ENCODE measurements at regions not wholly inside any gene's neighbourhood (a gene's known extent, or its start where the extent isn't known, plus 50 kb on each side); places are given as distances from the start of the nearest gene placed in this dataset.

DNA sequence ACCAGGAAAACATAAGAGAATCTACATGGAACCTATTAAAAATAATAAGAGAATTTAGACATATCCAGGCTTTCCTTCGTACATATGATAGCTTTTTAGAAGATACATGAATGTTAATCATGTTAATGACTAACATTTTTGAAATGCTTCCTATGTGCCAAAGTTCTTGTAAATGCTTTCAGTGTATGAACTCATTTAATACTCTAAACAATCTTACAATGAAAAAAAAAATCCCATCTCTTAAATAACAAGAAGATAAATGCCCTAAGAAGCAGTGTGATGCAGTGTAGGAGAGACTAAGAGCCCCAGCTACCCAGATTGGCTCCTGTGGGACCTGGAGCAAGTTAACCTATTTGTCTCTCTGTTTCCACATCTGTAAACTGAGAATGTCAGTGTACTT, 220.4 kb upstream of the MYOCD start:
- no peak overlapping the region for H3K9ac ChIP-seq (ENCODE audit: insufficient read length)
- no peaks in the 10 kb centered on the region for H3K9me3 ChIP-seq (ENCODE audit: low read depth, low read length)
- TF ChIP-seq POLR2AphosphoS5 (IDR thresholded peaks at IDR 0.05; ENCODE audit: borderline replicate concordance, low read depth, low read length) (no peak), EZH2 (IDR thresholded peaks at IDR 0.05) (no peak), FOXP2 (optimal IDR thresholded peaks at IDR 0.05; ENCODE audit: control extremely low read depth, extremely low read length, insufficient read depth) (no peak)
- no peak overlapping the region for H3K4me3 ChIP-seq
- H3K27ac ChIP-seq: no peak overlapping the region
- no peaks in the 10 kb centered on the region for H3K36me3 ChIP-seq (ENCODE audit: insufficient read depth, low read length)
- no peak for DNase-seq (ENCODE audit: low read depth, low spot score)

DNA sequence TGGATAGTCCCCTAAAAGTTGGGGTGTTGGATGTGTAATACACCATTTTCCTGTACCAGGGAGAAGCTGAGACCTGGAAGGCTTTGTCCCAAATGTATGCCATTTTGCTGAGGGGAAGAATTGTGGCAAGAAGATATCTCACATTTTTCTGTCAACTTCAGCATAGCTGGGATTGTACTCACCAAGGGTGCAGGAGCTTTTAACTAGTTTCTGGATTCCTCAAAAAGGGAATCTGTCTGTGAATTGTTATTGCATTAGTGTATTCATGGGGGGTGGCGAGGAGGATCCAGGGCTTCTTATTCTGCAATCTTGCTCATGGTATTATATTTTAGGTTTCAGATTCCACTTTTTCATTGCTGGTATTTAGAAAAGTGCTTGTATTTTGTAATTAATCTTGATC, 208.2 kb upstream of the MYOCD start:
- no peak for TF ChIP-seq POLR2AphosphoS5 (IDR thresholded peaks at IDR 0.05; ENCODE audit: borderline replicate concordance, low read depth, low read length)
- no peak for TF ChIP-seq EZH2 (IDR thresholded peaks at IDR 0.05)
- no peak for TF ChIP-seq FOXP2 (optimal IDR thresholded peaks at IDR 0.05; ENCODE audit: control extremely low read depth, extremely low read length, insufficient read depth)
- DNase-seq (ENCODE audit: low read depth, low spot score): no peak

DNA sequence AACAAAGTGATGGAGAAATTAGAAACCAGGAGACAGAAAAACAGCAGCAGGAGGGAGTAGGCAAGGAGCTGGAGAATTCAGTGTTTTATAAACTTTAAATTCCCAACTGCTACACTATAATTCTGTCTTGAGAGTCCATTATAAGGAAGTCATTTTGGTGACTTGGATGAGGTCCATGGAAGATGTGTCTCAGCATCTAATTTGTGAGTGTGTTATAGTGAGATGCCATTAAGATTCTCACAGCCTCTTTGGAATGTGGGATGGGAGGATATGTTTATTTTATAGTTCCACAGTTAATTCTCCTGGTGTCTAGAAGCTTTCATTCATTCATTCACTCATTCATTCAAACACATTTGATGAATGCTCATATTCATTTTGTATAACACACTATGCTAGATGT, 206.0 kb upstream of the MYOCD start:
- no peak for DNase-seq (ENCODE audit: low read depth, low spot score)
- no peak overlapping the region for H3K4me3 ChIP-seq
- H3K36me3 ChIP-seq (ENCODE audit: insufficient read depth, low read length): no peaks in the 10 kb centered on the region
- no peak overlapping the region for H3K9ac ChIP-seq (ENCODE audit: insufficient read length)
- no peaks in the 10 kb centered on the region for H3K9me3 ChIP-seq (ENCODE audit: low read depth, low read length)
- H3K27ac ChIP-seq: no peak overlapping the region
- no peak for TF ChIP-seq FOXP2 (optimal IDR thresholded peaks at IDR 0.05; ENCODE audit: control extremely low read depth, extremely low read length, insufficient read depth)
- TF ChIP-seq EZH2 (IDR thresholded peaks at IDR 0.05): no peak
- TF ChIP-seq POLR2AphosphoS5 (IDR thresholded peaks at IDR 0.05; ENCODE audit: borderline replicate concordance, low read depth, low read length): no peak

More for the DNA sequence above, 208.2 kb upstream of the MYOCD start:
- no peak overlapping the region for H3K27ac ChIP-seq
- H3K9ac ChIP-seq (ENCODE audit: insufficient read length): no peak overlapping the region
- no peaks in the 10 kb centered on the region for H3K9me3 ChIP-seq (ENCODE audit: low read depth, low read length)
- no peaks in the 10 kb centered on the region for H3K36me3 ChIP-seq (ENCODE audit: insufficient read depth, low read length)
- no peak overlapping the region for H3K4me3 ChIP-seq

DNA sequence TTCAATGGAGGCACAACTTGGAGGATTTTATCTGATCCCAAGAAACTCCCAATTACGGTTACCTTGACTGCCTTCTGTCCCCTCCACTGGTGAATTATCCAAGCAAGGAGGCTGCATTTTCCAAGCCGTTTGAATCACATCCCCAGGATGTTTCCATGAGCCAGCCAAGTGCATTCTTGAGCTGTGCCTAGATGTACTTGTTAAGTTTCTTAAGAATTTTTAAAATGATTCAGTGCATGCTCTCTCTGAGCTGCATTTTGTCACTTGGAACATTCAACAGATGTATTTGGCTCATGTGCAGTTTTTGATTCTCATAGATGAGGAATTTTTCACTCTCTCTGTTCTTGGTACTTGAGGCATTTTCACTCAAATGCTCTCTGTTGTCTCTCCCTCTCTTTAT, 202.6 kb upstream of the MYOCD start:
- Histone ChIP-seq H3K4me3 (no peak overlapping the region), H3K9ac (ENCODE audit: insufficient read length) (no peak overlapping the region), H3K36me3 (ENCODE audit: insufficient read depth, low read length) (no peaks in the 10 kb centered on the region), H3K27ac (no peak overlapping the region), H3K9me3 (ENCODE audit: low read depth, low read length) (no peaks in the 10 kb centered on the region)
- TF ChIP-seq FOXP2 (optimal IDR thresholded peaks at IDR 0.05; ENCODE audit: control extremely low read depth, extremely low read length, insufficient read depth): no peak
- no peak for TF ChIP-seq EZH2 (IDR thresholded peaks at IDR 0.05)
- TF ChIP-seq POLR2AphosphoS5 (IDR thresholded peaks at IDR 0.05; ENCODE audit: borderline replicate concordance, low read depth, low read length): no peak
- DNase-seq (ENCODE audit: low read depth, low spot score): no peak

DNA sequence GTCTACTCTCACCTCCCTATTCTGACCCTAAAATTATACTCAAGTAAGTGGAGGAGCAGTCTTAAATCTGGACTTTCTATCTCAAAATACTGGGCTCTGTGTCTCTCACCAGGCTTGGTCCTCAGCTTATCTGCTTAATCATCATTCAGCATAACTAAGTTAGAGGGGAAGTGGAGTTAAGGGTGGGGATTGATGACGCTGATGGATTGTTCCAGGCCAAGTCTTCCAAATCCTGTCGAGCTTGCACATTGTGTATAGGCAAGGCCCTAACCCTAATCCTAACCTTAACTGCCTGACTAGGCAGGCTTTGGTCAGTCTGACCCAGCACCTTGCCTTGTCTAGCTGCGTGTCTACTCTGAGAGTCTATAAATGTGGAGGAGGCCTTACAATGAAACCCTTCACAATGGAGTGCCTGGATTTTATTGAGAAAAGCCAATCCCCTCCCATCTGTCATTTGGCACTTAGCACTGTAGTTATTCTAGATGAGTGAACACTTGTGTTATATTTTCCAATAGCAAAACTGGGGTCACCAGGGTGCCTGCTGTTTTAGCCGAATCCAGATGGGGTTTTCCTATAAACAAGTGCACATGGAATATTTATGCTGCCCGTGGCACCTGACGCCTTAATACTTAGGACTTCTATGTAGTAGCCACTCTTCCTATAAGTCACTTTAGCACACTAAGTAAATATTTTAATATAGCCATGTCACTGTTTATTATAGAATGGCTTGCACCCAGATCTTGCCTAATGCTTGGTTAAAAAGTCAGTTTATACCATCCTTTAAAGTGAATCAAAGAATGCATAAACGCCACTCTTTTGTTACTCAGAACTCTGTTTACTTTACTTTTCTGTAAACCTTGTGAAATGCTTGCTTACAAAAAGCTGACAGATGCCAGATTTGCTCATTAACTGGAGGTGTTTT, 193.2 kb upstream of the MYOCD start:
- no peaks in the 10 kb centered on the region for H3K36me3 ChIP-seq (ENCODE audit: insufficient read depth, low read length)
- TF ChIP-seq POLR2AphosphoS5 (IDR thresholded peaks at IDR 0.05; ENCODE audit: borderline replicate concordance, low read depth, low read length) (no peak), FOXP2 (optimal IDR thresholded peaks at IDR 0.05; ENCODE audit: control extremely low read depth, extremely low read length, insufficient read depth) (no peak), EZH2 (IDR thresholded peaks at IDR 0.05) (no peak)

DNA sequence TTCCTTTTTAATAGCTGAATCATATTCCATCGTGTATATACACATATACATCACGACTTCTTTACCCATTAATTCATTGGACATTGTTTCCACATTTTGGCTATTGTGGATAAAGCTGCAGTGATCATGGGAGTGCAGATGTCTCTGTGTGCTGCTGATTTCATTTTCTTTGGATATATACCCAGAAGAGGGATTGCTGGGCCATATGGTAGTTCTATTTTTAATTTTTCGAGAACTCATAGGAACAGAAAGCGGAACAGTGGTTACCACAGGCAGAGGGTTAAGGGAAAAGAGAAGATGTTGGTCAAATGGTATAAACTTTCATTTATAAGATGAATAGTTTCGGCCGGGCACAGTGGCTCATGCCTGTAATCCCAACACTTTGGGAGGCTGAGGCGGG, 187.4 kb upstream of the MYOCD start:
- no peak for TF ChIP-seq FOXP2 (optimal IDR thresholded peaks at IDR 0.05; ENCODE audit: control extremely low read depth, extremely low read length, insufficient read depth)
- no peak for TF ChIP-seq EZH2 (IDR thresholded peaks at IDR 0.05)
- TF ChIP-seq POLR2AphosphoS5 (IDR thresholded peaks at IDR 0.05; ENCODE audit: borderline replicate concordance, low read depth, low read length): no peak
- Histone ChIP-seq H3K27ac (no peak overlapping the region), H3K9ac (ENCODE audit: insufficient read length) (no peak overlapping the region), H3K36me3 (ENCODE audit: insufficient read depth, low read length) (no peaks in the 10 kb centered on the region), H3K4me3 (no peak overlapping the region), H3K9me3 (ENCODE audit: low read depth, low read length) (no peaks in the 10 kb centered on the region)
- no peak for DNase-seq (ENCODE audit: low read depth, low spot score)

More for the DNA sequence above, 193.2 kb upstream of the MYOCD start:
- Histone ChIP-seq H3K27ac (no peak overlapping the region), H3K4me3 (no peak overlapping the region), H3K9me3 (ENCODE audit: low read depth, low read length) (no peaks in the 10 kb centered on the region), H3K9ac (ENCODE audit: insufficient read length) (no peak overlapping the region)
- no peak for DNase-seq (ENCODE audit: low read depth, low spot score)

DNA sequence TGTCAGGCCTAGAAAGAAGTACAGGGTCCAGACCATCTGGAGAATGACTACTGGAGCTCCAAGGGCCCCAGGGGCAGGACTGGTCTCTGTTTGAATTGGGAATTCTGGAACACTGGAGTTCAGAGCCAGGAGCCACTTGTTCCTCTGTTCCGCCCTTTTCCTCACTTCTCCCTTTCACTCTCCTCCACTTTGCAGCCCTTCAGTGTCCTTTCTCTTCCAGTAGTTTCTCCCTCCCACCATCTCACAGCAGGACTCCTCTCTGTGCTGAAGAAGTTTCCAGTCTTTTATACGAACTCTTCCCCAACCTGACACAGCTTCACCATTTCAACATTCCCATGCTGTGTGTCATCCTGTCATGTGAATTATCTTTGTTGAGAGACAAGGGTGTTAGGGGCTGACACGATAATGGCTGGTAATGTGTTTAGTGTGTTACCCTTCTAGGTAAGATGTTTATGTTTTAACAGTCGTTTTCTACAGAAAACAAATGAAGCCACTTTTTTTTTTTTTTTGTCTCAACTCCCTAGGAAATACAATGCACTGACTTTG, 180.3 kb upstream of the MYOCD start:
- DNase-seq (ENCODE audit: low read depth, low spot score): no peak
- no peak overlapping the region for H3K9ac ChIP-seq (ENCODE audit: insufficient read length)
- H3K27ac ChIP-seq: no peak overlapping the region
- H3K36me3 ChIP-seq (ENCODE audit: insufficient read depth, low read length): no peaks in the 10 kb centered on the region
- no peaks in the 10 kb centered on the region for H3K9me3 ChIP-seq (ENCODE audit: low read depth, low read length)
- no peak overlapping the region for H3K4me3 ChIP-seq
- no peak for TF ChIP-seq POLR2AphosphoS5 (IDR thresholded peaks at IDR 0.05; ENCODE audit: borderline replicate concordance, low read depth, low read length)
- TF ChIP-seq EZH2 (IDR thresholded peaks at IDR 0.05): no peak
- TF ChIP-seq FOXP2 (optimal IDR thresholded peaks at IDR 0.05; ENCODE audit: control extremely low read depth, extremely low read length, insufficient read depth): no peak

DNA sequence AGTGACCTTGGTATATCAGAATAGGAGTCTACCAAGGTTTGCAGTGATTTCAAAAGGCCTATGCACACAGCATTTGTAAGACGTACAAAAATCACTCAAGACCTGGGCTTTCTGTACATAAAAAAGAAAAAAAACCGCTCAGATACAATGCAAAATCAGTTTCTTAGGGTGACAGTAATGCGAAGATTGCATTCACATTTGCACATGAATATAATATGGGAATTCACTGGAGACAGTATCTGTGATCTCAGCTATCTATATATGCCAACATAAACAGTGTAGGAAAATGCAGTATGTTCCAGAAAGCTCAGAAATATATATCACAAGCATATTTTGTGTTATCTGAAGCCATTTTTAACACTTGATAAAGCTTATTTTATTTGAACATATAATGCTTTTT, 176.4 kb upstream of the MYOCD start:
- TF ChIP-seq FOXP2 (optimal IDR thresholded peaks at IDR 0.05; ENCODE audit: control extremely low read depth, extremely low read length, insufficient read depth) (no peak), POLR2AphosphoS5 (IDR thresholded peaks at IDR 0.05; ENCODE audit: borderline replicate concordance, low read depth, low read length) (no peak)
- no peak overlapping the region for H3K4me3 ChIP-seq
- H3K9me3 ChIP-seq (ENCODE audit: low read depth, low read length): no peaks in the 10 kb centered on the region
- no peak for DNase-seq (ENCODE audit: low read depth, low spot score)
- H3K27ac ChIP-seq: no peak overlapping the region
- no peak overlapping the region for H3K9ac ChIP-seq (ENCODE audit: insufficient read length)
- no peaks in the 10 kb centered on the region for H3K36me3 ChIP-seq (ENCODE audit: insufficient read depth, low read length)
